Fibroblast of skin of right quadriceps (primary cell): ENCODE measurements at regions not wholly inside any gene's neighbourhood (a gene's known extent, or its start where the extent isn't known, plus 50 kb on each side); places are given as distances from the start of the nearest gene placed in this dataset.
A peak's percentile ranks its signal among the peaks of the same experiment; 100 is the strongest.
"Not testable (repeated sequence)": the region's sequence is repeated elsewhere in the genome, so short reads cannot be mapped to it uniquely, and the experiment has no call there.

Experiments used
- DNase-seq: peaks from one replicate; pipeline ENCODE4 v3.0.0-alpha.2; 2013

DNA sequence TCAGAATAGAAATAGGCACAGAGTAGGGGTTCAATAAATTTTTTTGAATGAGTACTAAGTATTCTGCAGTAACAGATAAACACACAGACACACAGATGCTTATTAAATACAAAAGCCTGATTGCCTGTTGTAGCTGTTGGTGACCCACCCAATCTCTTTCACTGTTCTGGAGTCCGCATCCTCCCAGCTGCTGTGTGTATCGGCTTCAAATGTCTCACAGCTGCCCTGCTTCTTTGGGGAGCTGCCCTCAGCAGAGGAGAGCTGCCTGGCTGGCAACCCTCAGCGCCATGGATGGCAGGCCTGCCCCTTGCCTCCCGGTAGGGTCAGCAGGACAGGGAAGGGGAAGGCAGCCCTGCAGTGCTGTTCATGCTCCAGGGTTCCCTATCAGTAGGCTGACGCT lies 50.5 kb upstream of the PRNP start:
- no peak for DNase-seq

DNA sequence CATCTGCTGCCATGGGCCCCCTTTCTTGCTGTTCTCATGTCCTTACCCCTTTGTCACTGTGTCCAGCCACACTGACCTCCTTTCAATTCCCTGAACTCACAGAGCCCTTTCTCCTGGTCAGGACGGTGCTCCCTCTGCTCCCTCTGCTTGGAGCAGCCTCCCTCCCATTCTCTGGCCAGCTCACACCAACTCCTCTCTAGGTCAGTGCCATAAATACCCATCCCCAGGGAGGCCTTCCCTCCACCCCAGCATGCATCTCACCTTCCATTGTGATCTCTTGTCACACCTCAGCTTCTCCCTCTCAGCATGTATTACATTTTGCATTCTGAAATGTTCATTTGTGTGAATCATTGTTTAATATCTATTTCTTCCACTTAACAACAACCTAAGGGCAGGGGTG lies 50.9 kb upstream of the PRNP start:
- DNase-seq, result no peak

GRCh38 chr20:4633780-4634179 lies 52.5 kb upstream of the PRNP start:
- DNase-seq, result peak; percentile 86

DNA sequence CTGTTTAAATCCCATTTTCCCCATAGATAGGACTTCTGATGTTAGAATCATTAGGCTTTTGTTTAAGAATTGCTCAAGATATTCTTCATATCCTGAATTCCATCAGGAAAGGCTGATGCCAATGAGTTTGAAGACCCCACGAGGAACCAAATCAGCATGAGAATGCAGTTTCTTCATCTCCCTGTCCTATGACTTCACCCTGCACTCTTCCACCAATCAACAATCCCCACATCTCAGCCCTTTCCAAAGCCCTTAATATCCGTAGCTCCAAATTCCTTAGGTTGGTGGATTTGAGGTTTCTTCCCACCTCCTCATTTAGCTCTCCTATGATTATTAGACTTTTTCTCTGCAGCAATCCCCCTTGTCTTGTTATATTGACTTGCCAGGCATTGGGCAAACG lies 52.9 kb upstream of the PRNP start:
- no peak for DNase-seq

DNA sequence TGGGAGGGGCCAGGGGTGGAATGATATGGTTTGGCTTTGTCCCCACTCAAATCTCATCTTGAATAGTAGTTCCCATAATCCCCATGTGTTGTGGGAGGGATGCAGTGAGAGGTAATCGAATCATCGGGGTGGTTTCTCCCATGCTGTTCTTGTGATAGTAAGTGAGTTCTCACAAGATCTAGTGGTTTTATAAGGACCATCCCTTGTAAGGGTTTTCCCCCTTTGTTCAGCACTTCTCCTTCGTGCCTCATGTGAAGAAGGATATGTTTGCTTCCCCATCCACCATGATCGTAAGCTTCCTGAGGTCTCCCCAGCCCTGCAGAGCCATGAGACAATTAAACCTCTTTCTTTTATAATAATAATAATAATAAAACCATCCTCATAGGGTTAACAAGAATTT lies 53.4 kb upstream of the PRNP start:
- DNase-seq, result no peak

GRCh38 chr20:4626228-4626627 lies 60.0 kb upstream of the PRNP start:
- no peak for DNase-seq

DNA sequence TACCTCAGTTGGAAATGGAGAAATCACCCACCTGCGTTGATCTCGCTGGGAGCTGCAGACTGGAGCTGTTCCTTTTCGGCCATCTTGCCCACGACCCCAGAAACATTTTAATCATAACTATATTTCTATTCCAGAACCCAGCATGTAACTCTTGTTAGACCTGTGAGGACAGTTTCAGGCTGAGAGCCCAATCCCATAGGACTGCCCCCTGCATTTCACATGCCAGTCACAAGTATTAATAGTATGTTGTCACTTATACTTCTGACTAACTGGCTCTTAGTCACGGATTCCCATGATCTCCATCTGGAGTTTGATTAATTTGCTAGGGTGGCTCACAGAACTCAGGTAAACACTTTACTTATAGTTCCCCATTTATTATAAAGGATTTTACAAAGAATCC lies 60.6 kb upstream of the PRNP start:
- no peak for DNase-seq

DNA sequence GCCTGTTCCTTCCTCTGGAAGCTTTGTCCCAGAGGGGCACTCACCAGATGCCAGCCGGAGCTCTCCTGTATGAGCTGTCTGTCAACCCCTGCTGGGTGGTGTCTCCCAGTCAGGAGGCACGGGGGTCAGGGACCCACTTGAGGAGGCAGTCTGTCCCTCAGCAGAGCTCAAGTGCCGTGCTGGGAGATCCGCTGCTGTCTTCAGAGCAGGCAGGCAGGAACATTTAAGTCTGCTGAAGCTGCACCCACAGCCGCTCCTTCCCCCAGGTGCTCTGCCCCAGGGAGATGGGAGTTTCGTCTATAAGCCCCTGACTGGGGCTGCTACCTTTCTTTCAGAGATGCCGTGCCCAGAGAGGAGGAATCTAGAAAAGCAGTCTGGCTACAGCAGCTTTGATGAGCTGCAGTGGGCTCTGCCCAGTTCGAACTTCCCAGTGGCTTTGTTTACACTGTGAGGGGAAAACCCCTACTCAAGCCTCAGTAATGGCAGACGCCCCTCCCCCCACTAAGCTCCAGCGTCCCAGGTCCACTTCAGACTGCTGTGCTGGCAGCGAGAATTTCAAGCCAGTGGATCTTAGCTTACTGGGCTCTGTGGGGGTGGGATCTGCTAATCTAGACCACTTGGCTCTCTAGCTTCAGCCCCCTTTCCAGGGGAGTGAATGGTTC lies 61.5 kb upstream of the PRNP start:
- not testable (repeated sequence) for DNase-seq

DNA sequence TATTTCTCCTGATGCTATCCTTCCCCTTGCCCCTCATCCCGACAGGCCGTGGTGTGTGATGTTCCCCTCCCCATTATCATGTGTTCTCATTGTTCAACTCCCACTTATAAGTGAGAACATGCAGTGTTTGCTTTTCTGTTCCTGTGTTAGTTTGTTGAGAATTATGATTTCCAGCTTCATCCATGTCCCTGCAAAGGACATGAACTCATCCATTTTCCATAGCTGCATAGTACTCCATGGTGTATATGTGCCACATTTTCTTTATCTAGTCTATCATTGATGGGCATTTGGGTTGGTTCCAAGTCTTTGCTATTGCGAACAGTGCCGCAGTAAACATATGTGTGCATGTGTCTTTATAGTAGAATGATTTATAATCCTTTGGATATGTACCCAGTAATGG lies 67.1 kb upstream of the PRNP start:
- DNase-seq, result not testable (repeated sequence)

GRCh38 chr20:4617484-4617883 lies 68.8 kb upstream of the PRNP start:
- no peak for DNase-seq

DNA sequence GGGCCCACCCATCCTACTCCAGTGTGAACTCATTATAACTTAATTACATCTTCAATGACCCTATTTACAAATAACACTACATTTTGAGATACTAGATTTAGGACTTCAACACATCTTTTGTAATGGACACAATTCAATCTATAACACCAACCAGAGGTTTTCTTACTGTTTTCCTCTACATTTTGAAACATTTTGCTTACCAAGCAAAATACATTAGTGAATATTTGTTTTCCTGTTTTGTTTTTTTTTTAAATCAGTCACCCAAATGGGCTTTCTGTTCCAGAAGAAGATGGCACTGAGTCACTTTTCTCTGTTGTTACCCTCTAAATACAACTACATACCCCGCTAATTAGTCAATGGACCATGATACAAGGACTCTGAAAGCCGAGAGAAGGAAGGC lies 69.2 kb upstream of the PRNP start:
- no peak for DNase-seq

DNA sequence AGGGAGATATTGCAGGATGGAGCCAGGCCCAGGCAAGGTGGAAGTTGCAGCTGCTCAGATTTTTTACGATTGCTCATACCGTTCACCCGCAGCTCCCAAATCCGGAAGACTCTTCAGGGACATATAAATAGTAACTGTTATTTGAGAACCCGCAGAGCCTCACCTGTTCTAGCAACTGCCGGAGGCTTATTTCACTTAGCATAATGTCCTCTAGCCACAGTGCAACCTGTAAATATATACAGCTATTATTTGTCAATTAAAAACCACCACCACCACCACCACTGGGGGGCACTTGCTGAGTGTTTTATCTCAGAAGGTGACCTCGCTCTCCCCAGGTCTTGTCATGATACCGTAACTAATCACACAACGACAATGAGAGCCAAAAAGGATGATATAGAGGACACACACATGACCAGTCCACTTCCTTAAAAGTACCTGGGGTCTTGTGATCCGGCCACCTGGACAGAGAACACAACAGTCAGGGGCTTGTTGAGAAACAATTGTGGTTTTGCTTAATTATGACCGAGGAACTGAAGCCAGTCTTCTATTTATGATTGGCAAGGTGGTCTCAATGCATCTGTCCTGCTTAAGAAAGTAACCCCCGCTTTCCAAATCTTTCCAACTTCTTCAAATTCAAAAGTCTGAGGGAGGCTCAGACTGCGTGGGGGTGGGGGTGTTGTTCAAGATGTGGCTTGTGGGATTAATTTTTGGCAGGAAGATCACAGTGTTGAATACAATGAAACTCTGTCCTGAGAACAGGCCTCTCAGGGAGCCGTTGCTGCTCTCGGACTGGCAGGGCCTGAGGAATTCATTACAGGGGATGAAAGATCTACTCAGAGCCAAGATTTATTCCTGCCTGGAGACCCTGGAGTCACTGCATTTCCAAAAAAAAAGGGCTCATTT lies 72.3 kb upstream of the PRNP start:
- DNase-seq, result peak; percentile 46

DNA sequence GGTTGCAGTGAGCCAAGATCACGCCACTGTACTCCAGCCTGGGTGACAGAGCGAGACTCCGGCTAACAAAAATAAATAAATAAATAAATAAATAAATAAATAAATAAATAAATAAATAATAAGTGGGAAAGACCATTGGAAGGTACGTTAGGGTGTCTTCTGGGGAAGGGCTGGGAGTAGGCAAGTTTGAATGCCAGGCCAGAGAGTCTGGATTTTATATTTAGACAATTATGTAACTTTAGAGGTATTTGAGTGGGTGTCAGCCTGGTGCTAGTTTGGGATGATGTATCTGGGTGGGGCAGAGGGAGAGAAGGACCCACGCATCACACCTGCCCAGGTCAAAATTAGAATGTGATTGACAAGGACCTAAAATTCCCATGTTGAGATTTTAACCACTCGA lies 73.1 kb upstream of the PRNP start:
- no peak for DNase-seq

- no peak for DNase-seq
These were observed 75.4 kb upstream of the PRNP start for GRCh38 chr20:4610871-4611270.

- no peak for DNase-seq
These were observed 76.7 kb upstream of the PRNP start for GRCh38 chr20:4609511-4609910.

DNA sequence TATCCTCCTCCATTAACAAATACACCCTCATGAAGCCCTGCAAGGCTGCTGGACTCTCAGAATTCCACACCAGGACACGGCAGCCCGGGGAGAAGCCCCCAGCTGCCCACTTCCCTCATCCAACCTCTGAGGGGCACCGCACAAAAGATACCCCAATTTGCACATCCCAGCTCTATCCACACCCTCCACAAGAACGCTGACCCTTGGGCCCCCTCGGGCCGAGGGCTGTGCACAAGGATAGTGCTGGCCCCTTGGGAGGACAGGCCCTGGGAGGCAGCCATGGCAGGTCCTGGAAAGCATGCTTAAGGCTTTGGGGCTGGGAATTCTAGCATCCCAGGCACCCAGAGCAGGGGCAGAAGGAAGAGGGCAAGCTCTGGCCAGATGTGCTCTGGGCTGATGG lies 77.4 kb upstream of the PRNP start:
- DNase-seq, result no peak

GRCh38 chr20:4607287-4607713 lies 79.0 kb upstream of the PRNP start:
- DNase-seq, result peak; percentile 65

DNA sequence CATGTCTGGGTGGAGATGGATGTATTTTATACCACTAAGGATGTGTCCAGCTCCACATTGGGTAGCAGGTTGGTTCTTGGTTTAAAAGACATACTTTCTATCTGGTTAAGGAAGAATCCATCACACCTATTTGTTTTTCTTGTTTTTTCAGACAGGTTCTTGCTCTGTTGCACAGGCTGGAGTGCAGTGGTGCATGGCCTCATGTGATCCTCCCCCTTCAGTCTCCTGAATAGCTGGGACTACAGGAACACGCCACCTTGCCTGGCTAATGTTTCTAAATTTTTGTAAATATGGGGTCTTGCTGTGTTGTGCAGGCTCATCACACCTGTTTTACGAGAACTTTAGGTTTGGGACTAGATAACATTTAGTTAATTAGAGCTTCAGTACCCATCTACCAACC lies 80.2 kb upstream of the PRNP start:
- DNase-seq, result no peak

DNA sequence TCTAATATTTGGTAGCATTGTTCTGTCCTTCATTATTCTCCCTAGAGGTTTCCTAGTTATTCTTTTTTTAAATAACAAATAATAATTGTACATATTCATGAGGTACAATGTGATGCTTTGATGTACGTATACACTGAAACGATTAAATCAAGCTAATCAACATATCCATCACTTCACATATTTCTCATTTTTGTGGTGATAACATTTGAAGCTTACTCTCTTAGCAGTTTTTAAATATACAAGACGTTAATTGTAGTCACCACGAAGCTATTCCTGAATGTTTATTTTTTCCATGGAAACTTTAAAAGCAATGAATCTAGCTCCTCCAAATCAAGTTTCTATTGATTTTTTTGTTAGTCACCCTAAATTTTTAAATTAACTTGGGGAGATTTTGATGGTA lies 81.1 kb upstream of the PRNP start:
- DNase-seq, result no peak

GRCh38 chr20:4604580-4604979 lies 81.7 kb upstream of the PRNP start:
- DNase-seq, result peak; percentile 39

DNA sequence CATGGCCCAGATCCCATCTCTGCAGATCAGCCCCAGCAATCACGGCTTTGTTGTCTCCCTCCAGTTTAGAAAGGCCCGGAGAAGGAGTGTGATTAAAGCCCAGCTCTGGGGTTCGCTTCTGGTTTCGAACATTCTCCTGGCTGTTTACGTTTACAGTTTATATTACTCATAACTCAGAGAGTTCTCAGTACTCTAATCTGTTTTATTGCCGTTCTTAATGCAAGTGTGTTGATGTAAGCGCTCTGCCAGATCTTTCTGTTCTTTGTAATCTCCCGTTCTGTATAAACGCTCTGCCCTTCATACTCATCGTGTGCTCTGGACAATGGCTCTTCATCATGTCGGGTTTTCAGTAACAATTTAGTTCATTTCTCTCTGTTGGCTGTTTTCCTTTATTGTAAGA lies 82.5 kb upstream of the PRNP start:
- peak; percentile 20 for DNase-seq

- no peak for DNase-seq
These were observed 84.0 kb upstream of the PRNP start for GRCh38 chr20:4602297-4602631.

GRCh38 chr20:4601630-4602296 lies 84.5 kb upstream of the PRNP start:
- no peak for DNase-seq
